ENCODE measurements at regions not wholly inside any gene's neighbourhood (a gene's known extent, or its start where the extent isn't known, plus 50 kb on each side); places are given as distances from the start of the nearest gene placed in this dataset.

DNA sequence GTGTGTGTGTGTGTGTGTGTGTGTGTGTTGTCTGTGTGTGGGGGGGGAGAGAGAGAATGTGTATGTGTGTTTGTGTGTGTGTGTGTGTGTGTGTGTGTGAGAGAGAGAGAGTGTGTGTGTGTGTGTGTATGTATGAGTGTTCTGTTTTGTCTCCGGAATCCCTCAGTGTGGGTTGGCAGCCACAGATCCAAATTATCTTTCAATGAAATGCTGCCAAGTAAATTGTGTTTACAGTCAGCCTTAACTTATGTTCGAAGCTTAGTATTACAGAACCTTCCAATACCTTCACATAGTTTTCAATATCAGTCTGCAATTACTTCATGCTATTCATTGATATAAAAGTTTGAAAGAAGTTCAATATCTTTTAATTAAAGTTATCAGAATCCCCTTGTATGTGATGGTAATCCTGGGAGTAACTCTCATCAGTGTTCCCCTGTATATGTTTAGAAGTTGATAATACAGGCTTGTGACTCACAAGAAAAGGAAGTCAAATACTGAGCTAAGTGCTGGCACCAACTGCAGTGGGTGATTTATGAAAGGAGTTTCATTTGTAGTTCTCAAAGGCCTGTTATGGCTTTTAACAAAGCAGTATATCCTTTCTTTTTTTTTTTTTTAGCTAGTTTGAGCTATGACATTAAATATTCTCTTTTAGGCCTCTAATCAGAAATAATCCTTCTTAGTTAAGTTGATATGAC, 51.6 kb upstream of the HTR2C start:
- H3K27me3 ChIP-seq (ENCODE audit: control insufficient read depth in 1 of 2, insufficient read depth in 2 of 2, low read length in 2 of 2): no peaks in the 10 kb centered on the region
- H3K36me3 ChIP-seq (replicated peaks in 1 of 2; ENCODE audit: control insufficient read depth in 1 of 2, insufficient read depth in 2 of 2, low read length in 2 of 2): no peaks in the 10 kb centered on the region
- no peak overlapping the region for H3K4me2 ChIP-seq (ENCODE audit: low read depth, low read length)
- FAIRE-seq (no peak), DNase-seq (ENCODE audit: low spot score) (no peak), ATAC-seq (no peak)
- no peaks in the 10 kb centered on the region for H3K79me2 ChIP-seq (ENCODE audit: insufficient read depth, low read length)
- H3K4me3 ChIP-seq (replicated peaks in 1 of 3; ENCODE audit: insufficient read depth in 1 of 3, low read depth in 2 of 3, low read length in 3 of 3): no peak overlapping the region
- intact Hi-C loops (cut with micrococcal nuclease; ENCODE audit: unreplicated experiment) (no loop called here), in situ Hi-C loops (cut with HindIII; ENCODE audit: extremely low pct_ligation_motif_present, low pct_unique_long_range_greater_than_20kb) (no loop called here)
- no TSS peak for BruUV-seq (replicated peaks)
- H3K4me1 ChIP-seq (ENCODE audit: insufficient read depth, low read length): no peaks in the 10 kb centered on the region
- ChIA-PET CTCF (ENCODE audit: low intra/inter-chr PET ratio, low total read pairs) (no interaction called here), POLR2A (no interaction called here)
- H2AFZ ChIP-seq (ENCODE audit: low read length): no peak overlapping the region
- H3K9ac ChIP-seq (ENCODE audit: insufficient read depth, low read depth, low read length): no peak overlapping the region
- H3K27ac ChIP-seq (ENCODE audit: extremely low read length, insufficient read depth, low read length): no peak overlapping the region
- H4K20me1 ChIP-seq (ENCODE audit: insufficient read depth, low read length): no peaks in the 10 kb centered on the region
- H3K9me3 ChIP-seq (ENCODE audit: low read length): no peaks in the 10 kb centered on the region
- no peak for TF ChIP-seq ZNF768 (CRISPR knock-in tag; IDR thresholded peaks at IDR 0.05)
- TF ChIP-seq ZNF784 (CRISPR knock-in tag; IDR thresholded peaks at IDR 0.05; ENCODE audit: borderline replicate concordance): no peak
- no peak for TF ChIP-seq ZNF558 (CRISPR knock-in tag; IDR thresholded peaks at IDR 0.05; ENCODE audit: borderline replicate concordance)
- TF ChIP-seq, protein P1, sequence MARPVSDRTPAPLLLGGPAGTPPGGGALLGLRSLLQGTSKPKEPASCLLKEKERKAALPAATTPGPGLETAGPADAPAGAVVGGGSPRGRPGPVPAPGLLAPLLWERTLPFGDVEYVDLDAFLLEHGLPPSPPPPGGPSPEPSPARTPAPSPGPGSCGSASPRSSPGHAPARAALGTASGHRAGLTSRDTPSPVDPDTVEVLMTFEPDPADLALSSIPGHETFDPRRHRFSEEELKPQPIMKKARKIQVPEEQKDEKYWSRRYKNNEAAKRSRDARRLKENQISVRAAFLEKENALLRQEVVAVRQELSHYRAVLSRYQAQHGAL (CRISPR knock-in tag; IDR thresholded peaks at IDR 0.05; ENCODE audit: not compliant biosample characterization): no peak
- no peak for TF ChIP-seq FOXJ3 (CRISPR knock-in tag; IDR thresholded peaks at IDR 0.05; ENCODE audit: borderline replicate concordance)
- 0% methylated on average over 2 of the region's 2 CpGs for WGBS (ENCODE audit: low lambda C conversion rate)

All from HepG2 (cell line).